GM18873 (cell line): ENCODE measurements at regions not wholly inside any gene's neighbourhood (a gene's known extent, or its start where the extent isn't known, plus 50 kb on each side); places are given as distances from the start of the nearest gene placed in this dataset.
"Not testable (repeated sequence)": the region's sequence is repeated elsewhere in the genome, so short reads cannot be mapped to it uniquely, and the experiment has no call there.

ENCODE experiments used
- ATAC-seq: cut with Tn5 transposase; IDR thresholded peaks from one replicate; pipeline ENCODE4 v1.9.1; 2021; ENCODE audit warnings: mild to moderate bottlenecking, moderate library complexity, moderate number of reproducible peaks; ENCODE audit not compliant: unreplicated experiment, low FRiP score

- ATAC-seq = no peak
These were observed 151.2 kb upstream of the WWC1 start for GRCh38 chr5:168140241-168140640.

GRCh38 chr5:168142402-168142801 is 149.0 kb upstream of the WWC1 start:
- ATAC-seq = no peak

GRCh38 chr5:168143521-168143920 is 147.9 kb upstream of the WWC1 start:
- ATAC-seq = not testable (repeated sequence)

- no peak for ATAC-seq
These were observed 144.3 kb upstream of the WWC1 start for GRCh38 chr5:168147106-168147505.

GRCh38 chr5:168147568-168148360 is 143.7 kb upstream of the WWC1 start:
- no peak for ATAC-seq

- no peak for ATAC-seq
These were observed 140.4 kb upstream of the WWC1 start for GRCh38 chr5:168151041-168151440.

- no peak for ATAC-seq
These were observed 138.8 kb upstream of the WWC1 start for GRCh38 chr5:168152660-168153059.

GRCh38 chr5:168153263-168153875 is 138.1 kb upstream of the WWC1 start:
- no peak for ATAC-seq

- no peak for ATAC-seq
These were observed 137.6 kb upstream of the WWC1 start for GRCh38 chr5:168153876-168154270.

- no peak for ATAC-seq
These were observed 135.9 kb upstream of the WWC1 start for GRCh38 chr5:168155585-168155984.

- ATAC-seq = no peak
These were observed 135.3 kb upstream of the WWC1 start for GRCh38 chr5:168156170-168156569.

- no peak for ATAC-seq
These were observed 134.3 kb upstream of the WWC1 start for GRCh38 chr5:168157141-168157540.

GRCh38 chr5:168159425-168159824 is 132.0 kb upstream of the WWC1 start:
- ATAC-seq = no peak

- no peak for ATAC-seq
These were observed 129.0 kb upstream of the WWC1 start for GRCh38 chr5:168162464-168162863.

- ATAC-seq = no peak
These were observed 127.5 kb upstream of the WWC1 start for GRCh38 chr5:168163966-168164365.

GRCh38 chr5:168165221-168165914 is 126.1 kb upstream of the WWC1 start:
- no peak for ATAC-seq

GRCh38 chr5:168165977-168166376 is 125.5 kb upstream of the WWC1 start:
- ATAC-seq = no peak

GRCh38 chr5:168167338-168167737 is 124.1 kb upstream of the WWC1 start:
- ATAC-seq = no peak

- ATAC-seq = no peak
These were observed 122.3 kb upstream of the WWC1 start for GRCh38 chr5:168168978-168169698.

- no peak for ATAC-seq
These were observed 121.7 kb upstream of the WWC1 start for GRCh38 chr5:168169791-168170190.
